ENCODE measurements at regions not wholly inside any gene's neighbourhood (a gene's known extent, or its start where the extent isn't known, plus 50 kb on each side); places are given as distances from the start of the nearest gene placed in this dataset.

GRCh38 chr12:111283966-111284365 is 84.9 kb downstream of the PHETA1 start:
- H3K27me3 ChIP-seq (ENCODE audit: control insufficient read depth, low read length) = no peaks in the 10 kb centered on the region
- no peak overlapping the region for H3K27ac ChIP-seq (ENCODE audit: low read depth, low read length)
- no peak overlapping the region for H3K4me2 ChIP-seq (ENCODE audit: low read length)
- H3K4me3 ChIP-seq (ENCODE audit: low read length) = no peak overlapping the region
- H3K9me3 ChIP-seq (ENCODE audit: control insufficient read depth, insufficient read depth, low read length) = no peaks in the 10 kb centered on the region
- no peaks in the 10 kb centered on the region for H3K36me3 ChIP-seq (ENCODE audit: control insufficient read depth, low read length)
- TF ChIP-seq EZH2phosphoT487 (IDR thresholded peaks at IDR 0.05; ENCODE audit: borderline replicate concordance, low read length) (no peak), CTCF (IDR thresholded peaks at IDR 0.05; ENCODE audit: low read depth, low read length, poor library complexity, severe bottlenecking) (no peak)
- H3K79me2 ChIP-seq (ENCODE audit: control insufficient read depth, low read length) = no peaks in the 10 kb centered on the region
- H3F3A ChIP-seq (ENCODE audit: control insufficient read depth, insufficient read depth) = no peaks in the 10 kb centered on the region
- H3K4me1 ChIP-seq (ENCODE audit: control insufficient read depth, low read length) = no peaks in the 10 kb centered on the region
- H4K20me1 ChIP-seq (ENCODE audit: control insufficient read depth, insufficient read depth, low read depth, low read length) = no peaks in the 10 kb centered on the region
- H3K9me2 ChIP-seq (replicated peaks; ENCODE audit: control insufficient read depth, low read length) = no peaks in the 10 kb centered on the region

GRCh38 chr12:111283521-111283920 is 85.4 kb downstream of the PHETA1 start:
- Histone ChIP-seq H3K79me2 (ENCODE audit: control insufficient read depth, low read length) (no peaks in the 10 kb centered on the region), H3K4me2 (ENCODE audit: low read length) (no peak overlapping the region), H3K36me3 (ENCODE audit: control insufficient read depth, low read length) (no peaks in the 10 kb centered on the region), H3K27ac (ENCODE audit: low read depth, low read length) (no peak overlapping the region), H3K4me1 (ENCODE audit: control insufficient read depth, low read length) (no peaks in the 10 kb centered on the region), H3K27me3 (ENCODE audit: control insufficient read depth, low read length) (no peaks in the 10 kb centered on the region), H3K4me3 (ENCODE audit: low read length) (no peak overlapping the region), H3K9me2 (replicated peaks; ENCODE audit: control insufficient read depth, low read length) (no peaks in the 10 kb centered on the region), H3F3A (ENCODE audit: control insufficient read depth, insufficient read depth) (no peaks in the 10 kb centered on the region), H4K20me1 (ENCODE audit: control insufficient read depth, insufficient read depth, low read depth, low read length) (no peaks in the 10 kb centered on the region), H3K9me3 (ENCODE audit: control insufficient read depth, insufficient read depth, low read length) (no peaks in the 10 kb centered on the region)
- TF ChIP-seq CTCF (IDR thresholded peaks at IDR 0.05; ENCODE audit: low read depth, low read length, poor library complexity, severe bottlenecking) (no peak), EZH2phosphoT487 (IDR thresholded peaks at IDR 0.05; ENCODE audit: borderline replicate concordance, low read length) (no peak)

- H3K36me3 ChIP-seq (ENCODE audit: control insufficient read depth, low read length) = no peaks in the 10 kb centered on the region
- no peaks in the 10 kb centered on the region for H3F3A ChIP-seq (ENCODE audit: control insufficient read depth, insufficient read depth)
- no peaks in the 10 kb centered on the region for H4K20me1 ChIP-seq (ENCODE audit: control insufficient read depth, insufficient read depth, low read depth, low read length)
- no peaks in the 10 kb centered on the region for H3K79me2 ChIP-seq (ENCODE audit: control insufficient read depth, low read length)
- H3K4me1 ChIP-seq (ENCODE audit: control insufficient read depth, low read length) = no peaks in the 10 kb centered on the region
- no peak overlapping the region for H3K27ac ChIP-seq (ENCODE audit: low read depth, low read length)
- no peaks in the 10 kb centered on the region for H3K27me3 ChIP-seq (ENCODE audit: control insufficient read depth, low read length)
- TF ChIP-seq CTCF (IDR thresholded peaks at IDR 0.05; ENCODE audit: low read depth, low read length, poor library complexity, severe bottlenecking) (no peak), EZH2phosphoT487 (IDR thresholded peaks at IDR 0.05; ENCODE audit: borderline replicate concordance, low read length) (no peak)
- no peaks in the 10 kb centered on the region for H3K9me2 ChIP-seq (replicated peaks; ENCODE audit: control insufficient read depth, low read length)
- H3K4me3 ChIP-seq (ENCODE audit: low read length) = no peak overlapping the region
- H3K4me2 ChIP-seq (ENCODE audit: low read length) = no peak overlapping the region
- no peaks in the 10 kb centered on the region for H3K9me3 ChIP-seq (ENCODE audit: control insufficient read depth, insufficient read depth, low read length)
Measured at GRCh38 chr12:111277570-111277969, 91.3 kb downstream of the PHETA1 start.

- no peak overlapping the region for H3K4me3 ChIP-seq (ENCODE audit: low read length)
- H3K27ac ChIP-seq (ENCODE audit: low read depth, low read length) = no peak overlapping the region
- no peaks in the 10 kb centered on the region for H3K9me2 ChIP-seq (replicated peaks; ENCODE audit: control insufficient read depth, low read length)
- no peak overlapping the region for H3K4me2 ChIP-seq (ENCODE audit: low read length)
- H4K20me1 ChIP-seq (ENCODE audit: control insufficient read depth, insufficient read depth, low read depth, low read length) = no peaks in the 10 kb centered on the region
- no peak for TF ChIP-seq CTCF (IDR thresholded peaks at IDR 0.05; ENCODE audit: low read depth, low read length, poor library complexity, severe bottlenecking)
- no peak for TF ChIP-seq EZH2phosphoT487 (IDR thresholded peaks at IDR 0.05; ENCODE audit: borderline replicate concordance, low read length)
- no peaks in the 10 kb centered on the region for H3K79me2 ChIP-seq (ENCODE audit: control insufficient read depth, low read length)
- no peaks in the 10 kb centered on the region for H3K36me3 ChIP-seq (ENCODE audit: control insufficient read depth, low read length)
- no peaks in the 10 kb centered on the region for H3K4me1 ChIP-seq (ENCODE audit: control insufficient read depth, low read length)
- no peaks in the 10 kb centered on the region for H3K9me3 ChIP-seq (ENCODE audit: control insufficient read depth, insufficient read depth, low read length)
- no peaks in the 10 kb centered on the region for H3F3A ChIP-seq (ENCODE audit: control insufficient read depth, insufficient read depth)
- no peaks in the 10 kb centered on the region for H3K27me3 ChIP-seq (ENCODE audit: control insufficient read depth, low read length)
Measured at GRCh38 chr12:111276146-111276545, 92.7 kb downstream of the PHETA1 start.
